ENCODE measurements at regions not wholly inside any gene's neighbourhood (a gene's known extent, or its start where the extent isn't known, plus 50 kb on each side); places are given as distances from the start of the nearest gene placed in this dataset.

DNA sequence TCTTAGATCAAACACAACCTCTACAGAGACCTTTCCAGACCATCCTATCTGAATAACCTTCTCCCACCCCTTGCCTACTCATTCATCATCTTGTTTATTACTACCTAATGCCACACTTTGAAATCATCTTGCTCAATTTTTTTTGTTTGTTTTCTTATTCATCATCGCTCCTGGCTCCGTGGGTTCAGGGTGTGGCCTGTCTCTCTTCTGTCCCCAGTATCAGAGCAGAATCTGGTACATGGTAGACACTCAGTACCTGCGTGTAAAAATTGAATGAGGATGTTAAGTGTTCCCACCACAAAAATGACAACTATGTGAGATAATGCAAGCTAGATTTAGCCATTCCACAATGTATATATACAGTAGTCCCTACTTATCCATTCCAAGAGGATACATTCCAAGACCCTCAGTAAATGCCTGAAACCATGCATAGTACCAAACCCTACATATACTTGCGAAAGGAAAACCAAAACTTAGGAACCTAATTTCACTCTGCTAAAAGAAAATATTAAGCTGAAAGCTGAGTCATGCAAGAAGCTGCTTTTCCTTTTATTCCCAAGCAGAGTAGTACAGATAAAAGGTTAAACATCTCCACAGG is 72.1 kb upstream of the SEC61G start:
- ATAC-seq (ENCODE audit: insufficient read depth, low FRiP score) (no peak), DNase-seq (no peak)
- Histone ChIP-seq H3K36me3 (ENCODE audit: control insufficient read depth in 4 of 4, insufficient read depth in 4 of 4, low read length in 4 of 4) (no peaks in the 10 kb centered on the region), H3K4me3 (no peak overlapping the region), H3K9ac (ENCODE audit: insufficient read depth in 1 of 2, low read length in 2 of 2) (no peak overlapping the region), H3K27me3 (ENCODE audit: control insufficient read depth in 3 of 3, insufficient read depth in 3 of 3, low read length in 2 of 3) (no peaks in the 10 kb centered on the region), H3K27ac (ENCODE audit: low read depth in 1 of 2, low read length in 1 of 2) (no peak overlapping the region), H3K4me1 (ENCODE audit: control insufficient read depth in 5 of 5, insufficient read depth in 5 of 5, low read length in 5 of 5) (no peaks in the 10 kb centered on the region), H3K9me3 (ENCODE audit: control insufficient read depth in 4 of 4, insufficient read depth in 3 of 4, low read length in 3 of 4) (peaks cover 0 to 2% (median under 1%) of the 10 kb centered on the region in 4 donors)
- 73 to 83% methylated on average over 4 of the region's 4 CpGs for WGBS, 2 donors
- no peak for TF ChIP-seq CTCF (IDR thresholded peaks at IDR 0.05; ENCODE audit: control extremely low read depth, extremely low read depth)

GRCh38 chr7:54831644-54832095 is 72.7 kb upstream of the SEC61G start:
- Histone ChIP-seq H3K4me3 (no peak overlapping the region), H3K9ac (ENCODE audit: insufficient read depth in 1 of 2, low read length in 2 of 2) (no peak overlapping the region), H3K4me1 (ENCODE audit: control insufficient read depth in 5 of 5, insufficient read depth in 5 of 5, low read length in 5 of 5) (no peaks in the 10 kb centered on the region), H3K36me3 (ENCODE audit: control insufficient read depth in 4 of 4, insufficient read depth in 4 of 4, low read length in 4 of 4) (no peaks in the 10 kb centered on the region), H3K27ac (ENCODE audit: low read depth in 1 of 2, low read length in 1 of 2) (no peak overlapping the region), H3K27me3 (ENCODE audit: control insufficient read depth in 3 of 3, insufficient read depth in 3 of 3, low read length in 2 of 3) (no peaks in the 10 kb centered on the region), H3K9me3 (ENCODE audit: control insufficient read depth in 4 of 4, insufficient read depth in 3 of 4, low read length in 3 of 4) (peaks cover 0 to 2% (median under 1%) of the 10 kb centered on the region in 4 donors)
- ATAC-seq (ENCODE audit: insufficient read depth, low FRiP score) (no peak), DNase-seq (no peak)
- WGBS, 2 donors: 62 to 71% methylated on average over 7 of the region's 7 CpGs
- no peak for TF ChIP-seq CTCF (IDR thresholded peaks at IDR 0.05; ENCODE audit: control extremely low read depth, extremely low read depth)

GRCh38 chr7:54833001-54833467 is 74.0 kb upstream of the SEC61G start:
- DNase-seq (no peak), ATAC-seq (ENCODE audit: insufficient read depth, low FRiP score) (no peak)
- H3K9ac ChIP-seq (ENCODE audit: insufficient read depth in 1 of 2, low read length in 2 of 2): no peak overlapping the region
- no peaks in the 10 kb centered on the region for H3K27me3 ChIP-seq (ENCODE audit: control insufficient read depth in 3 of 3, insufficient read depth in 3 of 3, low read length in 2 of 3)
- H3K4me1 ChIP-seq (ENCODE audit: control insufficient read depth in 5 of 5, insufficient read depth in 5 of 5, low read length in 5 of 5): no peaks in the 10 kb centered on the region
- no peaks in the 10 kb centered on the region for H3K36me3 ChIP-seq (ENCODE audit: control insufficient read depth in 4 of 4, insufficient read depth in 4 of 4, low read length in 4 of 4)
- no peak overlapping the region for H3K4me3 ChIP-seq
- H3K9me3 ChIP-seq (ENCODE audit: control insufficient read depth in 4 of 4, insufficient read depth in 3 of 4, low read length in 3 of 4): no peaks in the 10 kb centered on the region
- 92% methylated on average over 39 of the region's 39 CpGs for WGBS, 2 donors
- H3K27ac ChIP-seq (ENCODE audit: low read depth in 1 of 2, low read length in 1 of 2): no peak overlapping the region
- no peak for TF ChIP-seq CTCF (IDR thresholded peaks at IDR 0.05; ENCODE audit: control extremely low read depth, extremely low read depth)

DNA sequence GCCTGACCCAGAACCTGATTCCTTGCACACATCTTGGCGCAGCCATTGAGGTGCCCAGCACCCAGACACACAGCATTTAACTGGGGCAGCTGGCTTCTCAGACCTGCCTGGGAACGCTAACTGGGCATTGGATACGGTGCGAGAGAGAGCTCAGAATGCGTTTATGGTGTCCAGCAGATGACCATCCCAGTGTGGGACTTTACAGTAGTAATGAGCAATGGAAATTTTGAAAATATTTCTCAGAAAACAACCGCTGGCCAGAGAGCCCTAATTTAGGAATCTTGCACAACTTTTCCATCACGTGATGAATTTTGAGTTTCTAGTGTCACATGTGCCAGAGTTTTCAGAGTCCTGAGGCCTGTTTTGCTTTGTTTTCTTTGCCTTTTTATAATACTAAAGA is 78.2 kb upstream of the SEC61G start:
- Histone ChIP-seq H3K9me3 (ENCODE audit: control insufficient read depth in 4 of 4, insufficient read depth in 3 of 4, low read length in 3 of 4) (no peaks in the 10 kb centered on the region), H3K36me3 (ENCODE audit: control insufficient read depth in 4 of 4, insufficient read depth in 4 of 4, low read length in 4 of 4) (no peaks in the 10 kb centered on the region), H3K27ac (ENCODE audit: low read depth in 1 of 2, low read length in 1 of 2) (no peak overlapping the region), H3K27me3 (ENCODE audit: control insufficient read depth in 3 of 3, insufficient read depth in 3 of 3, low read length in 2 of 3) (no peaks in the 10 kb centered on the region), H3K4me3 (no peak overlapping the region), H3K9ac (ENCODE audit: insufficient read depth in 1 of 2, low read length in 2 of 2) (no peak overlapping the region), H3K4me1 (ENCODE audit: control insufficient read depth in 5 of 5, insufficient read depth in 5 of 5, low read length in 5 of 5) (peaks cover 0 to 6% (median 0%) of the 10 kb centered on the region in 5 donors)
- peak in 1 of 3 donors; percentile 52 for DNase-seq
- TF ChIP-seq CTCF (IDR thresholded peaks at IDR 0.05; ENCODE audit: control extremely low read depth, extremely low read depth): no peak
- 82 to 85% methylated on average over 7 of the region's 7 CpGs for WGBS, 2 donors
- ATAC-seq (ENCODE audit: insufficient read depth, low FRiP score): no peak

Measured in lung (tissue), 11 donors.